ENCODE measurements at regions not wholly inside any gene's neighbourhood (a gene's known extent, or its start where the extent isn't known, plus 50 kb on each side); places are given as distances from the start of the nearest gene placed in this dataset.

GRCh38 chr6:113184291-113184690, 672.9 kb upstream of the MARCKS start:
- TF ChIP-seq CTCF (conservative IDR thresholded peaks at IDR 0.05): no peak
- no peak for TF ChIP-seq ZFX (IDR thresholded peaks at IDR 0.05)
- no peak overlapping the region for H3K27ac ChIP-seq

DNA sequence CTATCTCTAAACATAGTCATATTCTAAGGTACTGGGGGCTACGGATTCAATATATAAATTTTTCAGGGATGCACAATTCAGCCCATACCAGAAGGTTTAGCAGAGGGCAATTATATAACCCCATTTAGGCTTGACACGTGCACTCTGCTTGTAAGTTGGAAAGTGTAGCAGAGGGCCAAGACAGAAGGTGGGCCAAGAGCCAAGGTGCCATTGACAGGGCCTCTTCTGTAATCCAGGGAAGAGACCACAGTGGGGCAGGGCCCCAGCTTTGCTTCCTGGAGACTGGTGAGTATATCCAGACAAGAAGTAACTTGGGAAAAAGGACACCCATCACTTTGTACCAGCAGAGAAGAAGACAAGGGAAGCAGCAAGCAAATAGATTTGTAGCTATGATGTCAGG, 672.4 kb upstream of the MARCKS start:
- H3K27ac ChIP-seq: no peak overlapping the region
- TF ChIP-seq ZFX (IDR thresholded peaks at IDR 0.05) (no peak), CTCF (conservative IDR thresholded peaks at IDR 0.05) (no peak)

DNA sequence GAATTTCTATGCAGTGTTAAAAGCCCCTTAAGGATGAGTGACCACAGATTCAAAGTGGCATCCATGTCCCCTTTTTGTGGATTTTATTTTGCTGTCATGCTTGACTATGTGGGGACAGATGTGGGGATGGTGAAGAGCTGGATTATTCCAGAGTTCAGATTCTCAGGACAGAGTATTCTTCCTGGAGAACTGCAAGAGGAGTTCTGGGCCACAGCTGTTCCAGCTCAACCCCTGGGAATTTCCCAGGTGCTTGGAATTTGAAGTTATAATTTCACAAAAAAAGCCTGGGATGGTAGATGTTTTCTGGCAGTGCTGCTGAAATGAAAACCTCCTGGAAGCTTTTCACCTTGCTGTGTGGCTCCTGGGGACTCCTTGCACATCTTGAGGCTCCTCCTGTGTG, 671.8 kb upstream of the MARCKS start:
- H3K27ac ChIP-seq: no peak overlapping the region
- TF ChIP-seq ZFX (IDR thresholded peaks at IDR 0.05) (no peak), CTCF (conservative IDR thresholded peaks at IDR 0.05) (no peak)

- H3K27ac ChIP-seq: no peak overlapping the region
- TF ChIP-seq ZFX (IDR thresholded peaks at IDR 0.05): no peak
Observed at GRCh38 chr6:113187661-113188060, 669.5 kb upstream of the MARCKS start.

GRCh38 chr6:113188962-113189361, 668.2 kb upstream of the MARCKS start:
- H3K27ac ChIP-seq: no peak overlapping the region
- no peak for TF ChIP-seq ZFX (IDR thresholded peaks at IDR 0.05)
- TF ChIP-seq CTCF (conservative IDR thresholded peaks at IDR 0.05): no peak

DNA sequence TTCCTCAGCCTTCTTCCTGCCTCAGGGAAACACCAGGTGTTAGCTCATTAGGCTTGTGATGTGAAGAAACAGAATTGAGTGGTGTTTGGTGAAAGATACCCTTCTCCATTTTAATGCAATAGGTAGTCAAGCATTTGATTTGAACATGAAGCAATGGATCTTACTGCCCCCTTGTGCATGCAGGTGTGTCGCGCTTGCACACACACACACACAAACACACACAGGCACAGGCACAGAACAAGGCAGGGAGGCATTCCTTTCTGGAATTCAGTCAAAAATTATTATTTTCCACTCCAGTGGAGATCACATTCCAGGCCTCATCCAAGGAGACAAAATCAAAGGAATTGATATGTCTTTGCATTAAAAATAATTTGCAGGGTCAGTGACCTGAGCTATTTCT, 667.0 kb upstream of the MARCKS start:
- TF ChIP-seq ZFX (IDR thresholded peaks at IDR 0.05): no peak
- TF ChIP-seq CTCF (conservative IDR thresholded peaks at IDR 0.05): peak; percentile 25
- H3K27ac ChIP-seq: no peak overlapping the region

DNA sequence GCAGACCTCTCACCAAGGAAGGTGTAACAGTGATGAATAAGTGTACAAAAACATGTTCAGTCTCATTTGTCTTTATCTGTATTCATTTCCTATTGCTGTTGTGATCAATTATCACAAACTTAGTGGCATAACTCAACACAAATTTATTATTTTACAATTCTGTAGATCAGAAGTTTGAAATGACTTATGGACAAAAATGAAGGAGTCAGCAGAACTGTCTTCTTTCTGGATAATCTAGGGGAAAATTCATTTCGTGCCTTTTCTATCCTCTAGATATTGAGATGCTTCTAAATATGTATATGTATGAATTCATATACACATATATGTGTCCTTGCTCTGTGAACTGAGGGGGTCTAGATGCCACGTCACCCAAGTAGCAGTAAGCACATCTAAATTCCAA, 663.1 kb upstream of the MARCKS start:
- TF ChIP-seq CTCF (conservative IDR thresholded peaks at IDR 0.05): no peak
- no peak overlapping the region for H3K27ac ChIP-seq

GRCh38 chr6:113202852-113203714, 654.1 kb upstream of the MARCKS start:
- H3K27ac ChIP-seq: no peak overlapping the region
- TF ChIP-seq CTCF (conservative IDR thresholded peaks at IDR 0.05) (no peak), ZFX (IDR thresholded peaks at IDR 0.05) (no peak)

Measured in C4-2B (cell line).